ENCODE measurements at regions not wholly inside any gene's neighbourhood (a gene's known extent, or its start where the extent isn't known, plus 50 kb on each side); places are given as distances from the start of the nearest gene placed in this dataset.

- TF ChIP-seq CTCF (conservative IDR thresholded peaks at IDR 0.05; ENCODE audit: low read depth, low read length): no peak
- TF ChIP-seq EZH2 (IDR thresholded peaks at IDR 0.05; ENCODE audit: borderline replicate concordance, low read depth, low read length, poor library complexity, severe bottlenecking): no peak
- Histone ChIP-seq H3K27ac (ENCODE audit: low read depth, low read length, poor library complexity, severe bottlenecking) (no peak overlapping the region), H3K27me3 (replicated peaks; ENCODE audit: insufficient read depth, low read depth, low read length, poor library complexity) (no peaks in the 10 kb centered on the region), H3K9me3 (ENCODE audit: low read depth, low read length, poor library complexity, severe bottlenecking) (no peaks in the 10 kb centered on the region), H3K36me3 (ENCODE audit: insufficient read depth, low read length, poor library complexity, severe bottlenecking) (no peaks in the 10 kb centered on the region), H3K4me3 (ENCODE audit: low read depth, low read length, poor library complexity, severe bottlenecking) (no peak overlapping the region), H3K4me1 (ENCODE audit: insufficient read depth, low read length, poor library complexity, severe bottlenecking) (peaks cover 29% of the 10 kb centered on the region)
- intact Hi-C loops (cut with micrococcal nuclease; ENCODE audit: unreplicated experiment): loop anchor here (5.0 kb wide), 2 partner anchors 330 to 500 kb away; no protein-coding TSS in a partner anchor
- CTCF ChIA-PET: no interaction called here
- POLR2A ChIA-PET (ENCODE audit: low non-redundant PET): no interaction called here
- no TSS peak for BruUV-seq (replicated peaks)
- DNase-seq (ENCODE audit: low spot score): no peak
Observed at GRCh38 chr7:96417784-96418183, 95.9 kb upstream of the SLC25A13 start.

DNA sequence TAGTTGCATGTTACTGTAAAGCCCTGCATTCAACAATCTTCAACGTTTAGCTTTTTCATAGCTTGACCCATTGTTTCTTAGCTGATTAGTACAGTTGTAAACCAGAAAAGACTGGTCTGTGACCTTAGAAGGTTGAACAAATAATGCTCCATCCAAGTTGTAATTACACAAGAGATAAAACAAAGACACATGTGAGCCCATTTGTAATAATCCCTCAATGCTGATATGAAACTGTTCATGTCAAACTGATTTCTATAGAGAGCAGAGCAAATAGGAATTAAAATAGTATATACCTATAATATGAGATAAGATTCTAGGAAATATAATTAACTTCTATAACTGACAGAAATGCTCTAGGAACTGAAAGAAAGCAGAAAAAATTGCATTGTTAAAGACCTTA is 94.7 kb upstream of the SLC25A13 start:
- intact Hi-C loops (cut with micrococcal nuclease; ENCODE audit: unreplicated experiment): loop anchor here (5.0 kb wide), 2 partner anchors 331 to 499 kb away; no protein-coding TSS in a partner anchor
- CTCF ChIA-PET: interaction anchor here (0.9 kb wide), 1 partner anchor 611 kb away, joined by 3 read pairs; no protein-coding TSS in a partner anchor

GRCh38 chr7:96416116-96416515 is 94.2 kb upstream of the SLC25A13 start:
- intact Hi-C loops (cut with micrococcal nuclease; ENCODE audit: unreplicated experiment): loop anchor here (5.0 kb wide), 2 partner anchors 331 to 499 kb away; no protein-coding TSS in a partner anchor
- Histone ChIP-seq H3K4me1 (ENCODE audit: insufficient read depth, low read length, poor library complexity, severe bottlenecking) (peaks cover 29% of the 10 kb centered on the region), H3K27me3 (replicated peaks; ENCODE audit: insufficient read depth, low read depth, low read length, poor library complexity) (no peaks in the 10 kb centered on the region), H3K4me3 (ENCODE audit: low read depth, low read length, poor library complexity, severe bottlenecking) (no peak overlapping the region), H3K36me3 (ENCODE audit: insufficient read depth, low read length, poor library complexity, severe bottlenecking) (no peaks in the 10 kb centered on the region), H3K27ac (ENCODE audit: low read depth, low read length, poor library complexity, severe bottlenecking) (no peak overlapping the region), H3K9me3 (ENCODE audit: low read depth, low read length, poor library complexity, severe bottlenecking) (no peaks in the 10 kb centered on the region)
- BruUV-seq (replicated peaks): no TSS peak
- DNase-seq (ENCODE audit: low spot score): peak; percentile 30
- CTCF ChIA-PET: interaction anchor here (0.9 kb wide), 1 partner anchor 611 kb away, joined by 3 read pairs; no protein-coding TSS in a partner anchor
- POLR2A ChIA-PET (ENCODE audit: low non-redundant PET): no interaction called here
- TF ChIP-seq EZH2 (IDR thresholded peaks at IDR 0.05; ENCODE audit: borderline replicate concordance, low read depth, low read length, poor library complexity, severe bottlenecking) (no peak), CTCF (conservative IDR thresholded peaks at IDR 0.05; ENCODE audit: low read depth, low read length) (no peak)

More for the DNA sequence above, 94.7 kb upstream of the SLC25A13 start:
- peaks cover 29% of the 10 kb centered on the region for H3K4me1 ChIP-seq (ENCODE audit: insufficient read depth, low read length, poor library complexity, severe bottlenecking)
- POLR2A ChIA-PET (ENCODE audit: low non-redundant PET): no interaction called here
- H3K36me3 ChIP-seq (ENCODE audit: insufficient read depth, low read length, poor library complexity, severe bottlenecking): no peaks in the 10 kb centered on the region
- H3K4me3 ChIP-seq (ENCODE audit: low read depth, low read length, poor library complexity, severe bottlenecking): no peak overlapping the region
- H3K9me3 ChIP-seq (ENCODE audit: low read depth, low read length, poor library complexity, severe bottlenecking): no peaks in the 10 kb centered on the region
- no peak for DNase-seq (ENCODE audit: low spot score)
- no peaks in the 10 kb centered on the region for H3K27me3 ChIP-seq (replicated peaks; ENCODE audit: insufficient read depth, low read depth, low read length, poor library complexity)
- no peak overlapping the region for H3K27ac ChIP-seq (ENCODE audit: low read depth, low read length, poor library complexity, severe bottlenecking)
- no TSS peak for BruUV-seq (replicated peaks)
- no peak for TF ChIP-seq EZH2 (IDR thresholded peaks at IDR 0.05; ENCODE audit: borderline replicate concordance, low read depth, low read length, poor library complexity, severe bottlenecking)
- TF ChIP-seq CTCF (conservative IDR thresholded peaks at IDR 0.05; ENCODE audit: low read depth, low read length): no peak

Measured in A673 (cell line).